Posterior cingulate gyrus (tissue), 11 donors: ENCODE measurements at regions not wholly inside any gene's neighbourhood (a gene's known extent, or its start where the extent isn't known, plus 50 kb on each side); places are given as distances from the start of the nearest gene placed in this dataset.
"Not testable (repeated sequence)": the region's sequence is repeated elsewhere in the genome, so short reads cannot be mapped to it uniquely, and the experiment has no call there.

Experiments
- DNase-seq, 10 donors: peaks; one replicate each; pipeline versions ENCODE4 v3.0.0 to v3.0.0-alpha.2; 2020 to 2021; ENCODE audit warnings: mixed read lengths in 3 of 10
- intact Hi-C: fragments of 100-400 bp; cut with DNase I; formaldehyde crosslinking; loops from one replicate; pipeline ENCODE4 v1.15.1; 2023

- intact Hi-C loops = no loop called here
Observed at GRCh38 chr10:114729103-114729659, 71.1 kb upstream of the ABLIM1 start.

GRCh38 chr10:114730291-114730690, 72.2 kb upstream of the ABLIM1 start:
- no peak for DNase-seq
- intact Hi-C loops = no loop called here

More at GRCh38 chr10:114729103-114729659, 71.1 kb upstream of the ABLIM1 start:
- DNase-seq = no peak

- DNase-seq = no peak
- intact Hi-C loops = no loop called here
Observed at GRCh38 chr10:114732931-114733330, 74.9 kb upstream of the ABLIM1 start.

- intact Hi-C loops = no loop called here
- DNase-seq = no peak
Observed at GRCh38 chr10:114735946-114736345, 77.9 kb upstream of the ABLIM1 start.

GRCh38 chr10:114743521-114744231, 77.9 kb upstream of the FHIP2A start:
- intact Hi-C loops = no loop called here
- no peak for DNase-seq

- no peak for DNase-seq
- intact Hi-C loops = no loop called here
Observed at GRCh38 chr10:114746531-114746930, 75.0 kb upstream of the FHIP2A start.

- DNase-seq = no peak
- intact Hi-C loops = no loop called here
Observed at GRCh38 chr10:114748241-114748640, 73.3 kb upstream of the FHIP2A start.

GRCh38 chr10:114749014-114749413, 72.6 kb upstream of the FHIP2A start:
- no peak for DNase-seq
- intact Hi-C loops = no loop called here

- no peak for DNase-seq
- intact Hi-C loops = no loop called here
Observed at GRCh38 chr10:114749510-114749909, 72.1 kb upstream of the FHIP2A start.

- DNase-seq = no peak
- intact Hi-C loops = no loop called here
Observed at GRCh38 chr10:114751856-114752255, 69.7 kb upstream of the FHIP2A start.

- intact Hi-C loops, DNase-seq: not testable (repeated sequence)
Observed at GRCh38 chr10:114752570-114752969, 69.0 kb upstream of the FHIP2A start.

- no peak for DNase-seq
- intact Hi-C loops = no loop called here
Observed at GRCh38 chr10:114753126-114753525, 68.5 kb upstream of the FHIP2A start.

GRCh38 chr10:114754445-114755320, 66.9 kb upstream of the FHIP2A start:
- intact Hi-C loops = no loop called here

GRCh38 chr10:114755537-114755936, 66.0 kb upstream of the FHIP2A start:
- no peak for DNase-seq
- intact Hi-C loops = no loop called here

More at GRCh38 chr10:114754445-114755320, 66.9 kb upstream of the FHIP2A start:
- DNase-seq = no peak

- DNase-seq = no peak
Observed at GRCh38 chr10:114758331-114758730, 63.2 kb upstream of the FHIP2A start.

GRCh38 chr10:114761205-114762193, 60.1 kb upstream of the FHIP2A start:
- no peak for DNase-seq
- intact Hi-C loops = no loop called here

More at GRCh38 chr10:114758331-114758730, 63.2 kb upstream of the FHIP2A start:
- intact Hi-C loops = no loop called here

GRCh38 chr10:114762811-114763210, 58.8 kb upstream of the FHIP2A start:
- intact Hi-C loops = no loop called here
- no peak for DNase-seq

- peak in 2 of 10 donors; percentile 18 to 21 for DNase-seq
- intact Hi-C loops = no loop called here
Observed at GRCh38 chr10:114764656-114765055, 56.9 kb upstream of the FHIP2A start.

- intact Hi-C loops = no loop called here
- DNase-seq = no peak
Observed at GRCh38 chr10:114766470-114766869, 55.1 kb upstream of the FHIP2A start.
